Esophagus muscularis mucosa (tissue), 3 donors: ENCODE measurements at regions not wholly inside any gene's neighbourhood (a gene's known extent, or its start where the extent isn't known, plus 50 kb on each side); places are given as distances from the start of the nearest gene placed in this dataset.

ENCODE experiments used
- CTCF ChIP-seq, 3 experiments: fragments of 200-600 bp in 2 of 3; fragments of 450-650 bp in 1 of 3; sonication (generic) in 2 of 3; IDR thresholded peaks; one replicate each; pipeline ENCODE4 v1.5.1; 2017 to 2019; ENCODE audit warnings: antibody characterized with exemption in 3 of 3, mild to moderate bottlenecking in 2 of 3, moderate library complexity in 1 of 3
- EP300 ChIP-seq: sonication (generic); formaldehyde crosslinking; IDR thresholded peaks from one replicate; pipeline ENCODE4 v1.6.1; 2017; ENCODE audit warnings: antibody characterized with exemption

- TF ChIP-seq EP300 (no peak), CTCF (IDR thresholded peaks at IDR 0.05) (no peak)
Observed at GRCh38 chr20:21832442-21833385, 127.2 kb downstream of the PAX1 start.
